CD4-positive, alpha-beta memory T cell (primary cell): ENCODE measurements at regions not wholly inside any gene's neighbourhood (a gene's known extent, or its start where the extent isn't known, plus 50 kb on each side); places are given as distances from the start of the nearest gene placed in this dataset.
A peak's percentile ranks its signal among the peaks of the same experiment; 100 is the strongest.

Source experiments
- CTCF ChIA-PET: fragments of 350-600 bp; sonication (Branson Sonifier 250); formaldehyde crosslinking; loops from one replicate; lab custom pipeline; 2021; ENCODE audit warnings: inconsistent platforms; ENCODE audit not compliant: partially characterized antibody; lab: Charles Lee
- POLR2A ChIA-PET: fragments of 350-600 bp; sonication (Branson Sonifier 250); formaldehyde crosslinking; loops from one replicate; lab custom pipeline; 2021; ENCODE audit not compliant: partially characterized antibody; lab: Charles Lee
- DNase-seq, 5 donors: peaks; one replicate each; pipeline versions ENCODE4 v3.0.0 to v3.0.0-alpha.2; 2020 to 2022; ENCODE audit warnings: mixed read lengths in 1 of 5
- H3K27ac ChIP-seq: one replicate; pipeline ENCODE4 v1.7.0; 2013; ENCODE audit warnings: low read depth, low read length
- H3K27me3 ChIP-seq: 2 replicates; pipeline ENCODE4 v1.7.0; 2013; ENCODE audit warnings: mild to moderate bottlenecking, low read length, moderate library complexity; ENCODE audit not compliant: insufficient read depth
- H3K36me3 ChIP-seq: 2 replicates; pipeline ENCODE4 v1.7.0; 2013; ENCODE audit warnings: mild to moderate bottlenecking, low read length, moderate library complexity; ENCODE audit not compliant: insufficient read depth
- H3K4me1 ChIP-seq: 2 replicates; pipeline ENCODE4 v1.7.0; 2013; ENCODE audit warnings: mild to moderate bottlenecking, low read length, moderate library complexity; ENCODE audit not compliant: insufficient read depth
- H3K4me3 ChIP-seq, 2 donors: one replicate each; pipeline ENCODE4 v1.7.0; 2013; ENCODE audit warnings: low read length in 2 of 2, mild to moderate bottlenecking in 1 of 2
- H3K9me3 ChIP-seq, 2 donors: one replicate each; pipeline ENCODE4 v1.7.0; 2013; ENCODE audit warnings: low read length in 2 of 2, control low read depth in 1 of 2; ENCODE audit not compliant: control insufficient read depth in 1 of 2
- H3K27ac Mint-ChIP-seq, 7 donors: one replicate each; pipeline ENCODE4 v1.8.0; 2020 to 2021; ENCODE audit warnings: mixed read lengths in 7 of 7, mild to moderate bottlenecking in 6 of 7, inconsistent platforms in 3 of 7, moderate library complexity in 3 of 7
- H3K27me3 Mint-ChIP-seq, 2 donors: one replicate each; pipeline ENCODE4 v1.8.0; 2020 to 2021; ENCODE audit warnings: mixed read lengths in 2 of 2
- H3K36me3 Mint-ChIP-seq, 2 donors: one replicate each; pipeline ENCODE4 v1.8.0; 2020 to 2021; ENCODE audit warnings: mixed read lengths in 2 of 2, inconsistent platforms in 1 of 2, mild to moderate bottlenecking in 1 of 2
- H3K4me1 Mint-ChIP-seq, 4 donors: one replicate each; pipeline ENCODE4 v1.8.0; 2020 to 2021; ENCODE audit warnings: mixed read lengths in 4 of 4, mild to moderate bottlenecking in 1 of 4
- H3K4me3 Mint-ChIP-seq, 8 donors: one replicate each; pipeline ENCODE4 v1.8.0; 2020 to 2021; ENCODE audit warnings: mixed read lengths in 8 of 8, mild to moderate bottlenecking in 7 of 8, moderate library complexity in 6 of 8, inconsistent platforms in 3 of 8
- H3K9me3 Mint-ChIP-seq, 8 donors: one replicate each; pipeline ENCODE4 v1.8.0; 2020 to 2021; ENCODE audit warnings: mixed read lengths in 8 of 8, mild to moderate bottlenecking in 5 of 8, inconsistent platforms in 3 of 8, moderate library complexity in 1 of 8
- intact Hi-C: fragments of 100-400 bp; cut with micrococcal nuclease; formaldehyde crosslinking; loops from one replicate; pipeline ENCODE4 v1.15.1; 2023

- intact Hi-C loops, result no loop called here
- ChIA-PET CTCF (no interaction called here), POLR2A (no interaction called here)
- H3K4me3 Mint-ChIP-seq, result no peak overlapping the region
- H3K27ac Mint-ChIP-seq, result no peak overlapping the region
- Histone ChIP-seq H3K27me3 (no peaks in the 10 kb centered on the region), H3K36me3 (no peaks in the 10 kb centered on the region), H3K4me1 (no peaks in the 10 kb centered on the region), H3K9me3 (no peaks in the 10 kb centered on the region), H3K27ac (no peak overlapping the region), H3K4me3 (no peak overlapping the region)
- no peak for DNase-seq
- H3K9me3 Mint-ChIP-seq, result peaks cover 0 to 2% (median 0%) of the 10 kb centered on the region in 8 donors
- H3K36me3 Mint-ChIP-seq, result no peaks in the 10 kb centered on the region
- H3K4me1 Mint-ChIP-seq, result no peaks in the 10 kb centered on the region
- no peaks in the 10 kb centered on the region for H3K27me3 Mint-ChIP-seq
Measured at GRCh38 chr7:16989811-16990413, 108.1 kb upstream of the AGR3 start.

GRCh38 chr7:16991551-16991950 is 109.8 kb upstream of the AGR3 start:
- intact Hi-C loops, result no loop called here
- DNase-seq, result no peak
- Mint-ChIP-seq H3K27me3 (no peaks in the 10 kb centered on the region), H3K36me3 (no peaks in the 10 kb centered on the region), H3K27ac (no peak overlapping the region), H3K4me3 (no peak overlapping the region), H3K9me3 (peaks cover 0 to 9% (median 2%) of the 10 kb centered on the region in 8 donors), H3K4me1 (no peaks in the 10 kb centered on the region)
- Histone ChIP-seq H3K27ac (no peak overlapping the region), H3K9me3 (no peaks in the 10 kb centered on the region), H3K36me3 (no peaks in the 10 kb centered on the region), H3K27me3 (no peaks in the 10 kb centered on the region), H3K4me1 (no peaks in the 10 kb centered on the region), H3K4me3 (no peak overlapping the region)
- CTCF ChIA-PET, result interaction anchor here (1.1 kb wide), 1 partner anchor 9 kb away, joined by 5 read pairs; no protein-coding TSS in a partner anchor
- POLR2A ChIA-PET, result no interaction called here

- Histone ChIP-seq H3K4me3 (no peak overlapping the region), H3K27ac (no peak overlapping the region), H3K27me3 (no peaks in the 10 kb centered on the region), H3K36me3 (no peaks in the 10 kb centered on the region), H3K4me1 (no peaks in the 10 kb centered on the region), H3K9me3 (no peaks in the 10 kb centered on the region)
- Mint-ChIP-seq H3K36me3 (peaks cover 0 to 8% of the 10 kb centered on the region in 2 donors), H3K27ac (no peak overlapping the region), H3K4me3 (no peak overlapping the region), H3K4me1 (no peaks in the 10 kb centered on the region), H3K9me3 (peaks cover 0 to 18% (median 11%) of the 10 kb centered on the region in 8 donors), H3K27me3 (peaks cover 0 to 2% of the 10 kb centered on the region in 2 donors)
- no peak for DNase-seq
- ChIA-PET POLR2A (no interaction called here), CTCF (interaction anchor here (1.9 kb wide), 1 partner anchor 10 kb away, joined by 5 read pairs; no protein-coding TSS in a partner anchor)
- intact Hi-C loops, result no loop called here
Measured at GRCh38 chr7:16993543-16993942, 111.8 kb upstream of the AGR3 start.

- no peak overlapping the region for H3K27ac Mint-ChIP-seq
- no peak overlapping the region for H3K4me3 ChIP-seq
- peaks cover 0 to 11% of the 10 kb centered on the region in 2 donors for H3K36me3 Mint-ChIP-seq
- H3K36me3 ChIP-seq, result no peaks in the 10 kb centered on the region
- H3K4me3 Mint-ChIP-seq, result no peak overlapping the region
- DNase-seq, result no peak
- POLR2A ChIA-PET, result no interaction called here
- intact Hi-C loops, result no loop called here
- H3K4me1 ChIP-seq, result peaks cover 11% of the 10 kb centered on the region
- no peak overlapping the region for H3K27ac ChIP-seq
- H3K4me1 Mint-ChIP-seq, result peaks cover 5 to 7% (median 6%) of the 10 kb centered on the region in 4 donors
- CTCF ChIA-PET, result interaction anchor here (1.6 to 1.9 kb wide), 3 partner anchors 10 to 304 kb away, joined by 4 to 7 read pairs (median 6); no protein-coding TSS in a partner anchor
- H3K9me3 Mint-ChIP-seq, result peaks cover 0 to 18% (median 11%) of the 10 kb centered on the region in 8 donors
- peaks cover 0 to 2% of the 10 kb centered on the region in 2 donors for H3K27me3 Mint-ChIP-seq
- no peaks in the 10 kb centered on the region for H3K9me3 ChIP-seq
- H3K27me3 ChIP-seq, result no peaks in the 10 kb centered on the region
Measured at GRCh38 chr7:16998481-16999051, 116.8 kb upstream of the AGR3 start.

GRCh38 chr7:16999541-17000267 is 117.9 kb upstream of the AGR3 start:
- POLR2A ChIA-PET, result interaction anchor here (0.9 to 1.2 kb wide), 2 partner anchors 11 to 13 kb away, joined by 3 to 6 read pairs; no protein-coding TSS in a partner anchor
- intact Hi-C loops, result loop anchor here (10.0 kb wide), 2 partner anchors 145 to 405 kb away; no protein-coding TSS in a partner anchor
- Mint-ChIP-seq H3K4me3 (peak overlapping the region in 3 of 8 donors; percentile 8 to 38 (median 38)), H3K9me3 (peaks cover 0 to 18% (median 11%) of the 10 kb centered on the region in 8 donors), H3K36me3 (peaks cover 0 to 11% of the 10 kb centered on the region in 2 donors), H3K27ac (peak overlapping the region in 6 of 7 donors; percentile 10 to 76 (median 40)), H3K27me3 (peaks cover 0 to 2% of the 10 kb centered on the region in 2 donors), H3K4me1 (peaks cover 5 to 7% (median 6%) of the 10 kb centered on the region in 4 donors)
- Histone ChIP-seq H3K27me3 (no peaks in the 10 kb centered on the region), H3K4me3 (no peak overlapping the region), H3K36me3 (no peaks in the 10 kb centered on the region), H3K27ac (no peak overlapping the region), H3K4me1 (peaks cover 11% of the 10 kb centered on the region), H3K9me3 (no peaks in the 10 kb centered on the region)
- DNase-seq, result peak in 1 of 5 donors; percentile 7
- CTCF ChIA-PET, result interaction anchor here (0.9 to 1.7 kb wide), 3 partner anchors 9 to 303 kb away, joined by 3 to 7 read pairs (median 4); no protein-coding TSS in a partner anchor

GRCh38 chr7:17005271-17005670 is 123.5 kb upstream of the AGR3 start:
- H3K36me3 Mint-ChIP-seq, result peaks cover 0 to 3% of the 10 kb centered on the region in 2 donors
- Histone ChIP-seq H3K36me3 (no peaks in the 10 kb centered on the region), H3K27me3 (no peaks in the 10 kb centered on the region), H3K27ac (no peak overlapping the region), H3K9me3 (no peaks in the 10 kb centered on the region), H3K4me3 (no peak overlapping the region), H3K4me1 (peaks cover 12% of the 10 kb centered on the region)
- intact Hi-C loops, result loop anchor here (10.0 kb wide), 2 partner anchors 140 to 400 kb away; no protein-coding TSS in a partner anchor
- H3K4me3 Mint-ChIP-seq, result no peak overlapping the region
- peaks cover 7 to 13% (median 8%) of the 10 kb centered on the region in 4 donors for H3K4me1 Mint-ChIP-seq
- H3K27ac Mint-ChIP-seq, result peak overlapping the region in 1 of 7 donors; percentile 38
- CTCF ChIA-PET, result interaction anchor here (0.9 to 1.4 kb wide), 2 partner anchors 22 to 41 kb away, joined by 3 to 7 read pairs; no protein-coding TSS in a partner anchor
- H3K9me3 Mint-ChIP-seq, result peaks cover 0 to 2% (median 0%) of the 10 kb centered on the region in 8 donors
- POLR2A ChIA-PET, result no interaction called here
- H3K27me3 Mint-ChIP-seq, result peaks cover 0 to 2% of the 10 kb centered on the region in 2 donors
- no peak for DNase-seq
